GM12865 (cell line): ENCODE measurements at regions not wholly inside any gene's neighbourhood (a gene's known extent, or its start where the extent isn't known, plus 50 kb on each side); places are given as distances from the start of the nearest gene placed in this dataset.
"Not testable (repeated sequence)": the region's sequence is repeated elsewhere in the genome, so short reads cannot be mapped to it uniquely, and the experiment has no call there.

Experiments
- DNase-seq: peaks from one replicate; pipeline ENCODE4 v3.0.0; 2010; ENCODE audit warnings: low read depth
- H3K4me3 ChIP-seq: 2 replicates; pipeline ENCODE4 v1.5.1; 2011; ENCODE audit warnings: mild to moderate bottlenecking, low read depth, low read length, control low read depth
- CTCF ChIP-seq: IDR thresholded peaks from 2 replicates; pipeline ENCODE4 v1.5.1; 2011; ENCODE audit warnings: low read length, control low read depth, low read depth, inconsistent platforms; ENCODE audit not compliant: insufficient read depth; ENCODE audit errors: missing control alignments

- no peak for DNase-seq
- no peak for TF ChIP-seq CTCF
- H3K4me3 ChIP-seq: no peak overlapping the region
Observed at GRCh38 chr1:101483982-101484688, 247.3 kb downstream of the S1PR1 start.

GRCh38 chr1:101484689-101485338 is 248.0 kb downstream of the S1PR1 start:
- TF ChIP-seq CTCF: no peak
- DNase-seq: no peak
- no peak overlapping the region for H3K4me3 ChIP-seq

- DNase-seq: no peak
- no peak for TF ChIP-seq CTCF
- H3K4me3 ChIP-seq: no peak overlapping the region
Observed at GRCh38 chr1:101485712-101486111, 248.9 kb downstream of the S1PR1 start.

- not testable (repeated sequence) for DNase-seq, H3K4me3 ChIP-seq
Observed at GRCh38 chr1:101492144-101492543, 255.3 kb downstream of the S1PR1 start.

GRCh38 chr1:101493920-101494319 is 257.1 kb downstream of the S1PR1 start:
- not testable (repeated sequence) for H3K4me3 ChIP-seq

GRCh38 chr1:101496109-101496508 is 259.3 kb downstream of the S1PR1 start:
- no peak for DNase-seq
- no peak overlapping the region for H3K4me3 ChIP-seq
- TF ChIP-seq CTCF: no peak

More at GRCh38 chr1:101493920-101494319, 257.1 kb downstream of the S1PR1 start:
- not testable (repeated sequence) for DNase-seq

- DNase-seq: no peak
- H3K4me3 ChIP-seq: no peak overlapping the region
- TF ChIP-seq CTCF: no peak
Observed at GRCh38 chr1:101497881-101498559, 261.2 kb downstream of the S1PR1 start.

- H3K4me3 ChIP-seq: not testable (repeated sequence)
Observed at GRCh38 chr1:101504106-101504505, 267.3 kb downstream of the S1PR1 start.

GRCh38 chr1:101505240-101505639 is 268.4 kb downstream of the S1PR1 start:
- not testable (repeated sequence) for H3K4me3 ChIP-seq, DNase-seq

More at GRCh38 chr1:101504106-101504505, 267.3 kb downstream of the S1PR1 start:
- DNase-seq: not testable (repeated sequence)
